OCI-LY7 (cell line): ENCODE measurements at regions not wholly inside any gene's neighbourhood (a gene's known extent, or its start where the extent isn't known, plus 50 kb on each side); places are given as distances from the start of the nearest gene placed in this dataset.

Source experiments
- BruUV-seq: library from RNA; stranded (reverse); fragments of 400-500 nt; replicated peaks from 2 replicates; lab custom pipeline; 2021; lab: Mats Ljungman, UMichigan
- CTCF ChIA-PET: fragments of 300-600 bp; sonication (Branson Sonifier 250); formaldehyde crosslinking; loops from one replicate; lab custom pipeline; 2022; ENCODE audit warnings: antibody characterized with exemption; ENCODE audit not compliant: unreplicated experiment; lab: Charles Lee
- POLR2A ChIA-PET: fragments of 300-600 bp; sonication (Branson Sonifier 250); formaldehyde crosslinking; loops from one replicate; lab custom pipeline; 2022; ENCODE audit warnings: antibody characterized with exemption; lab: Charles Lee
- DNase-seq: peaks from one replicate; pipeline ENCODE4 v3.0.0-alpha.2; 2015; ENCODE audit warnings: low spot score
- H2AFZ ChIP-seq: fragments of 200-600 bp; sonication (generic), shearing (Covaris generic); 2 replicates; pipeline ENCODE4 v1.6.1; 2014; ENCODE audit warnings: mild to moderate bottlenecking, antibody characterized with exemption, low read length, moderate library complexity
- H3K27ac ChIP-seq: fragments of 200-600 bp; sonication (generic); 2 replicates; pipeline ENCODE4 v1.5.1; 2014; ENCODE audit warnings: mixed run types, low read depth, mild to moderate bottlenecking, moderate library complexity, low read length, inconsistent platforms; ENCODE audit not compliant: poor library complexity, severe bottlenecking
- H3K36me3 ChIP-seq: fragments of 200-600 bp; sonication (generic); 2 replicates; pipeline ENCODE4 v1.6.1; 2014; ENCODE audit warnings: mild to moderate bottlenecking, antibody characterized with exemption, low read length, moderate library complexity, mixed read lengths; ENCODE audit not compliant: insufficient read depth
- H3K4me1 ChIP-seq: fragments of 200-600 bp; sonication (generic); 2 replicates; pipeline ENCODE4 v1.5.1; 2014; ENCODE audit warnings: mild to moderate bottlenecking, low read length; ENCODE audit not compliant: insufficient read depth, poor library complexity, severe bottlenecking
- H3K4me2 ChIP-seq: fragments of 200-600 bp; sonication (generic); 2 replicates; pipeline ENCODE4 v1.6.1; 2014; ENCODE audit warnings: mild to moderate bottlenecking, low read length
- H3K4me3 ChIP-seq: fragments of 200-600 bp; sonication (generic); 2 replicates; pipeline ENCODE4 v1.5.1; 2014; ENCODE audit warnings: mild to moderate bottlenecking, low read depth, low read length; ENCODE audit not compliant: poor library complexity, severe bottlenecking
- H3K79me2 ChIP-seq: fragments of 200-600 bp; sonication (generic); 2 replicates; pipeline ENCODE4 v1.6.1; 2016; ENCODE audit warnings: low read depth, mild to moderate bottlenecking, low read length, moderate library complexity, mixed read lengths; ENCODE audit not compliant: insufficient read depth
- H3K9me2 ChIP-seq: fragments of 200-600 bp; sonication (generic); 2 replicates; pipeline ENCODE4 v1.6.1; 2016; ENCODE audit warnings: mild to moderate bottlenecking, low read length, mixed read lengths; ENCODE audit not compliant: insufficient read depth
- H3K9me3 ChIP-seq: fragments of 200-600 bp; sonication (generic); 2 replicates; pipeline ENCODE4 v1.6.1; 2014; ENCODE audit warnings: mild to moderate bottlenecking, mixed run types, low read length, mixed read lengths
- H4K20me1 ChIP-seq: fragments of 200-600 bp; sonication (generic); 2 replicates; pipeline ENCODE4 v1.6.1; 2014; ENCODE audit warnings: mild to moderate bottlenecking, antibody characterized with exemption, low read length, moderate library complexity, mixed read lengths; ENCODE audit not compliant: insufficient read depth
- CTCF ChIP-seq: fragments of 200-600 bp; sonication (generic); conservative IDR thresholded peaks from 2 replicates; pipeline ENCODE4 v1.5.1; 2014; ENCODE audit warnings: mild to moderate bottlenecking, antibody characterized with exemption, low read length, moderate library complexity, mixed read lengths
- EZH2phosphoT487 ChIP-seq: fragments of 200-600 bp; sonication (generic); IDR thresholded peaks from 2 replicates; pipeline ENCODE4 v1.6.1; 2018; ENCODE audit warnings: low read depth, borderline replicate concordance, mild to moderate bottlenecking, mixed run types, antibody characterized with exemption, low read length, moderate library complexity, mixed read lengths
- intact Hi-C: fragments of 100-400 bp; cut with micrococcal nuclease; formaldehyde crosslinking; loops from one replicate; pipeline ENCODE4 v1.10.0; 2022; ENCODE audit not compliant: unreplicated experiment

- DNase-seq, result no peak
- Histone ChIP-seq H2AFZ (no peak overlapping the region), H3K79me2 (no peaks in the 10 kb centered on the region), H3K4me3 (no peak overlapping the region), H3K9me3 (no peaks in the 10 kb centered on the region), H3K27ac (no peak overlapping the region), H3K9me2 (no peaks in the 10 kb centered on the region), H3K4me1 (no peaks in the 10 kb centered on the region), H3K4me2 (no peak overlapping the region), H4K20me1 (no peaks in the 10 kb centered on the region), H3K36me3 (no peaks in the 10 kb centered on the region)
- CTCF ChIA-PET, result no interaction called here
- POLR2A ChIA-PET, result interaction anchor here (0.6 kb wide), 1 partner anchor 211 kb away, joined by 3 read pairs; no protein-coding TSS in a partner anchor
- TF ChIP-seq CTCF, result no peak
- no peak for TF ChIP-seq EZH2phosphoT487
- BruUV-seq, result no TSS peak
- intact Hi-C loops, result no loop called here
These were observed 137.8 kb upstream of the PPP2R2D start for GRCh38 chr10:131762789-131763696.

GRCh38 chr10:131764929-131765328 is 135.9 kb upstream of the PPP2R2D start:
- CTCF ChIA-PET, result no interaction called here
- H3K27ac ChIP-seq, result no peak overlapping the region
- no peak for TF ChIP-seq EZH2phosphoT487
- H3K9me3 ChIP-seq, result no peaks in the 10 kb centered on the region
- no peak overlapping the region for H3K4me2 ChIP-seq
- H3K4me1 ChIP-seq, result no peaks in the 10 kb centered on the region
- H3K36me3 ChIP-seq, result no peaks in the 10 kb centered on the region
- H2AFZ ChIP-seq, result no peak overlapping the region
- no peaks in the 10 kb centered on the region for H3K79me2 ChIP-seq
- intact Hi-C loops, result no loop called here
- no peaks in the 10 kb centered on the region for H4K20me1 ChIP-seq
- no peak overlapping the region for H3K4me3 ChIP-seq
- no TSS peak for BruUV-seq
- POLR2A ChIA-PET, result no interaction called here
- H3K9me2 ChIP-seq, result no peaks in the 10 kb centered on the region
- no peak for DNase-seq

GRCh38 chr10:131766096-131766495 is 134.7 kb upstream of the PPP2R2D start:
- H4K20me1 ChIP-seq, result no peaks in the 10 kb centered on the region
- H3K9me3 ChIP-seq, result no peaks in the 10 kb centered on the region
- no peak overlapping the region for H3K4me2 ChIP-seq
- intact Hi-C loops, result no loop called here
- H3K36me3 ChIP-seq, result no peaks in the 10 kb centered on the region
- H2AFZ ChIP-seq, result no peak overlapping the region
- CTCF ChIA-PET, result no interaction called here
- H3K27ac ChIP-seq, result no peak overlapping the region
- BruUV-seq, result no TSS peak
- H3K79me2 ChIP-seq, result no peaks in the 10 kb centered on the region
- TF ChIP-seq EZH2phosphoT487 (no peak), CTCF (no peak)
- DNase-seq, result no peak
- POLR2A ChIA-PET, result no interaction called here
- H3K4me3 ChIP-seq, result no peak overlapping the region
- H3K4me1 ChIP-seq, result no peaks in the 10 kb centered on the region
- no peaks in the 10 kb centered on the region for H3K9me2 ChIP-seq
